ENCODE measurements at regions not wholly inside any gene's neighbourhood (a gene's known extent, or its start where the extent isn't known, plus 50 kb on each side); places are given as distances from the start of the nearest gene placed in this dataset.
"Not testable (repeated sequence)": the region's sequence is repeated elsewhere in the genome, so short reads cannot be mapped to it uniquely, and the experiment has no call there.

DNA sequence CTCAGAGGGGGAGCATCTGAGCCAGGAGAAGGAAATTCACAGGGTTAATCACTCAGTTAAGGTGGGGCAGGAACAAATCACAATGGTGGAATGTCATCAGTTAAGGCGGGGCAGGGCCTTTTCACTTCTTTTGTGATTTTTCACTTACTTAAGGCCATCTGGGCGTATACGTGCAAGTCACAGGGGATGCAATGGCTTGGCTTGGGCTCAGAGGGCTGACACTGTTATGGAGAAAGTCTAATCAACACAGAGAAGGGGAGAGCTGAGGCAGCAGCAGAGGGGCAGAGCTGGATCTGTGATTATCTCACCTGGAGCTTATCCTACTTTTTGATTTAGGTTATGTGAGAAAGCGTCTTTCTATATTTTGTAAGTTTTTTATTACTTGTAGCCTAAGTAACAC is 350.1 kb downstream of the NSUN3 start:
- DNase-seq (ENCODE audit: low spot score) = not testable (repeated sequence)

DNA sequence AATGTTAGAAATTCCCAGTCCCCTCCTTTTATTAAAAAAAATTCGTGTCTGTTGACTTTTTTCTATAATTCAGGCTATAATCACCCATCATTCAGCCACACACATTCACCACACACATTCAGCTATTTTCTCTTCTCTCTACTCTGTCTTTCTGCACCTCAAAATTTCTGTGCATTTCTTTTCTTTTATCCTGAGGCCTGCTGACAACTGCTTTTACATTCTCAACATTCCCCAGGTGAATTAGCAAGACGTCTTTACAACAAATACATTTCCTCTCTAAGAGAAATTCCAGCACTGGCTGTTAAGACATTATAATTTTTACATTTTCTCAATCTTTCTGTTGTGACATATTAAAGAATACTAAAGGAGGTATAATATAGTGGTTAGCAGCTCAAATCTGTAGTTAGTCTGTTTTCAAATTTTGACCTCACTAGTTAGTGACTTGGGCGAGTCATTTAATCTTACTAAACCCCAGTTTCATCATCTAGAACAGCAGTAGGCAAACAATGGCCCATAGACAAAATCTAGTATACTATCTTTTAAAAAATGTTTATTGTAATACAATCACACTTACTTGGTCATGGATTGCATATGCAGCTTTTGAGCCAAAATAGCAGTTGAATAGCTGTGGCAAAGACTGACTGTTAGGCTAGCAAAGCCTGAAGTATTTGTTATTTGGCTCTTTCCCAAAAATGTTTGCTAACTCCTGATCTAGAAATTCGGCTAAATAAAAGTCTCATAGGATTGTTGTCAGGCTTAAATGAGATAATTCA is 350.7 kb downstream of the NSUN3 start:
- DNase-seq (ENCODE audit: low spot score) = no peak

DNA sequence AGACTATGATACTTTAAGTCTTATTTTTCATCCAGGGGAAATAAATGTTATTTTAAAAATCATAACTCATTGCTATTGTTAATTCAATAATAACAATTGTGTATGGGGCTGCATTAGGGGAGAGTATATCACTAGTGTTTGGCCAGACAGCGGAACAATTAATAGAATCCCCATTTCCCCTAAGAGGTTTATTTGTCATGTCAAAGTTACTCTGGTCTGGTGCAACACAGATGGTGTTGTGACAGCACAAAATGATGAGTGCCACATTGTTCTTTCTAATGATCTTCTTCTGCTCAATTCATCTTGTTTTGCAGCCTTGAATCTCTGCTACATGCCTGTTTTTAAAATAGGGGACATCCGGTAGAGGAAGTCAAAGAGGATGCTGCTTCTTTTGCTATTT is 351.6 kb downstream of the NSUN3 start:
- DNase-seq (ENCODE audit: low spot score) = no peak

GRCh38 chr3:94416768-94417167 is 353.9 kb downstream of the NSUN3 start:
- DNase-seq (ENCODE audit: low spot score) = no peak

DNA sequence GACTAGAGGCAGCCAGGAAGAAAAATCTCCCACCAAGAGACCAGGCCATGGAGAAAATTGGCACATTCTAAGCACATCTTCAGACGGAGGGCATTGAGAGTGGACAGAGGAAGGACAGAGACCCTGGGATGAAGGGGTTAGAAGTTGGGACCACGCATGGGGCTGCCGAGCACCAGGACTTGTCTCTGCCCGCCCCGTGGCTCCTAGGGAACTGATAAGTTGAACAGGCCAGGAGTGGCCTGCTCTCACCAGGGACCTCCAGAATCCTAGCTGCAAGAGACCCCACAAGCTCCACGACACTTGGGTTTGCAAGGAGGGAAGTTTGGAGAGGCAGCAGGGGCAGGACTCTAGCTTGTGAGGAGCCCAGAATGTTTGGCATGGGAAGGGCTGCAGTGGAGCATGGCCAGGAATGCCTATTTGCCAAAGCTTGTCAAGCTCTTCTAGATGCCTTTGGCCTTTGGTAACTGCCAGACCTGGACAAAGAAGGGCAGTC is 355.1 kb downstream of the NSUN3 start:
- DNase-seq (ENCODE audit: low spot score) = no peak

- no peak for DNase-seq (ENCODE audit: low spot score)
Measured at GRCh38 chr3:94420931-94421330, 358.1 kb downstream of the NSUN3 start.

DNA sequence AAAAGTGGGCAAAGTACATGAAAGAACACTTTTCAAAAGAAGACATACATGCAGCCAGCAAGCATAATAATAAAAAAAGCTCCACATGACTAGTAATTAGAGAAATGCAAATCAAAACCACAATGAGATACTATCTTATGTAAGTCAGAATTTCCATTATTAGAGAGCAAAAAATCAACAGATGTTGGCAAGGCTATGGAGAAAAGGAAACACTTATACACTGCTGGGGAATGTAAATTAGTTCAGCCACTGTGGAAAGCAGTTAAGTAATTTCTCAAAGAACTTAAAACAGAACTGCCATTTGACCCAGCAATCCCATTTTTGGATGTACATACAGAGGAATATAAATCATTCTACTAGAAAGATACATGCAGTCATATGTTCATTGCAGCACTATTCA is 360.7 kb downstream of the NSUN3 start:
- no peak for DNase-seq (ENCODE audit: low spot score)

GRCh38 chr3:94429517-94429916 is 366.7 kb downstream of the NSUN3 start:
- no peak for DNase-seq (ENCODE audit: low spot score)

- no peak for DNase-seq (ENCODE audit: low spot score)
Measured at GRCh38 chr3:94431876-94432570, 369.2 kb downstream of the NSUN3 start.

GRCh38 chr3:94433811-94434210 is 370.9 kb downstream of the NSUN3 start:
- no peak for DNase-seq (ENCODE audit: low spot score)

GRCh38 chr3:94440767-94441493 is 378.1 kb downstream of the NSUN3 start:
- DNase-seq (ENCODE audit: low spot score) = no peak

DNA sequence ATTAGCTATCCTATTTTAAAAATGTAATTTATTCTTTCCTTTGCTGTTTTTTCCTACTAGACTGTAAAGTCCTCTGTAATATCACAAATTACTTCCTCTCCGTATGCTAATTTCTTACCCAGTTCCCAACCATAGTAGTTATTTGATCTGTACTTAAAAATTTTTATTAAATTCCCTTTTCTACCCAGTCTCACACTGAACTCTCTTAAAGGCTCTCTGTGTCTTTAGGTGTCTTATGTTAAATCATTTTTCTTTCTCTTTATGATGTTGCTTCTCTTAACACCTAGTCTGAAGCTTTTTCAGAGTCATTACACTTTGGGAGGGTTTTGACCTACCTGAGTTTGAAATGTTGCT is 378.6 kb downstream of the NSUN3 start:
- no peak for DNase-seq (ENCODE audit: low spot score)

GRCh38 chr3:94453864-94454263 is 391.0 kb downstream of the NSUN3 start:
- DNase-seq (ENCODE audit: low spot score) = no peak

GRCh38 chr3:94459167-94459566 is 396.3 kb downstream of the NSUN3 start:
- DNase-seq (ENCODE audit: low spot score) = no peak

DNA sequence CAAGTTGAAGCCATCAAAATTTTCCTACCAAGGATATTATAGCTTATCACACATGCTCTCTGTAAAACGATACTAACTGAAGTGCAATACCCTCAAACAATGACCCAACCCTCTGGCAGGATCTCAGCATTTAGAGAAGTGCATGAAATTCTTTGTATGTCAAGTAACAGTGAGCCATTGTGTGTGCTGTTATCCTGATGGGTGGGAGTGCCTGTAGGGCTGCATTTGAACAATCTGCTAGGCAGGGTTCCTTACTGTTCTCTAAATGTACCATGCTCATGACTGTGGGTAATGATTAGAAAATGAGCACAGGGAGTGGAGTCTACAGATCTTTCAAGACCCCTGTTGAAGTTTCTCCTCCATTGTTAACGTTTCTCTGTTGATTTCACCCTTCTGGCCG is 398.1 kb downstream of the NSUN3 start:
- DNase-seq (ENCODE audit: low spot score) = peak; percentile 29

DNA sequence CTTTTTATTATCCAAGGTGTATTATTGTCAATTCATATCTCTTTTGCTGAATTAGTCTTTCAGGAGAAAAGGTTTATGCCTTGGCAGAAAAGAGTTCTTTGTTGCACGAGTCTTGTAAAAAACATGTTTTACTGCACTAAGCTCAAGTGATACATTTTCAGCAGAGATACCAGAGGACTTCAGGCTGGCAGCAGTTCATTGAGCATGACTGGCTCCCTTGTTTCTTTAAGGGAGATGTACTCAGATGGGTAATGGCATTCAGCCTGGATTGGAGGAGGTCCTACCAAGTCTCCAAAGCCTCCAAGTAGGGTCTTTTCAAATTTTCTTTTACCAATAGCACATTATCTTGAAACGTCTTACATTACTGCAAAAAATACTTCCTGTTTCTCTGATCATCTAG is 400.1 kb downstream of the NSUN3 start:
- no peak for DNase-seq (ENCODE audit: low spot score)

DNA sequence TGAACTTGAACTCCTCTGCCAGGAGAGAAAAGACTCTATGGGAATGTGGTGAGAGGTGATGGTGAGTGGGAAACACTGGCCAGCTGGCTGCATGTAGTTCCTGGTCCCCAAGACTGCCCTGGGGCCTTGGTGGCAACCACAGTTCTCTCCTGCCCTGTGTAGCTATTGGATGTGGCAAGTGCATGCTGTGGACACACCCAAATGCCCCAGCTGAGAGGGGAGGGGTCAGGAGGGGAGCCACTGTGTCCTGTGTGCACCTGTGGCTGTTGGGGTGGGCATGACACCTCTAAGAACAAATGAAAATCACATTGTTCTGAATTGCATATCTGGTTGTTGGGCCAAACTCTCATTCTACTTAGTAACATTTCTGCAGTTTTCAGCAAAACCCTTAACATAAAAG is 409.6 kb downstream of the NSUN3 start:
- DNase-seq (ENCODE audit: low spot score) = no peak

DNA sequence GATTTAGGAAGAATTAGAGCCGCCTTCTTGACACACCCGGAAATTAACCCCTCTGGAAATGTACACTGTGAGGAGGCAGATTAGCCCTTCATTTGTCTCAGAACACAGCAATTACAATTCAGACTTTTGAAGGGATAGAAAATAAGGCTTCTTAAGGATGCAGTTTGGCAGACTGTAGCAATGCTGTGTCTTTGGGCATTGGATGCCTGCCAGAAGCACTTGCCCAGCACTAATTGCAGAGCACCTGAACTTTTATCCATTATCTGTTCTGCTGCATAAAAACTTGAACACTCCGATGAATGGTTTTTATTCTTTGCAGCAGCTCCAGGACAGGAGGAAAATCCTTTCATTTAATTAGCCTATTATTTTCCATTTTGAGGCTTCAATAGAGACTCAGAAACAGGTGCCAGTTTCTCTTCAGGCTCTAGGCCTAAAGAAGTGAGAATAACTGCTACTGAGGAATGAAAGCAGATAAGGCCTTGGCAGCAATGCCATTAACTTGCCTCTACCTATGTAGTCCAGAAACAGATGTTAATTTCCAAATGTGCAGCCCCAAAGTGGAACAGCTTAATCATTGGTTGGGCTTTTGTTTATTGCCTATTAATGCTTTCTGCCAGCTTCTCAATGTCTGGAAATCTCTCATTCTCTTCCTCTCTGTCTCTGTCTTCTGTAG is 418.5 kb downstream of the NSUN3 start:
- no peak for DNase-seq (ENCODE audit: low spot score)

GRCh38 chr3:94482686-94483085 is 419.8 kb downstream of the NSUN3 start:
- DNase-seq (ENCODE audit: low spot score) = no peak

DNA sequence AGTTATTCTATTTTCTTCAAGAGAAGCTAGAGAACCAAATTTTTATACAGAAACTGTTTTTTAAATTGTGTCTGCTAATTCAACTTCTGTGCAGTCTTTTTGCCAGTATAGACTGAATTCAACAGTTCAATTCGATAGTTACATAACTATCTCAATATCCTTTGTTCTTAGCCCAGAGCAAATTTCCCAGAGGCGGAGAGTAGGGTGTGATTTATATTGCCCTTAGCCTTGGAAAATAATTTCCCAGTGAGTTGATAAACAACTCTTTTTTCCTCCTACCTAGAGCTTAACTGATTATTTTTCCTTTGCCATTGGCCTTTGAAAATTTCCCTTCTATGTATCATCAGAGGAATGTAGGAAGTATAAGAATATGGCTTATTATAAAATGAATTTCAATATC is 420.5 kb downstream of the NSUN3 start:
- DNase-seq (ENCODE audit: low spot score) = no peak

DNA sequence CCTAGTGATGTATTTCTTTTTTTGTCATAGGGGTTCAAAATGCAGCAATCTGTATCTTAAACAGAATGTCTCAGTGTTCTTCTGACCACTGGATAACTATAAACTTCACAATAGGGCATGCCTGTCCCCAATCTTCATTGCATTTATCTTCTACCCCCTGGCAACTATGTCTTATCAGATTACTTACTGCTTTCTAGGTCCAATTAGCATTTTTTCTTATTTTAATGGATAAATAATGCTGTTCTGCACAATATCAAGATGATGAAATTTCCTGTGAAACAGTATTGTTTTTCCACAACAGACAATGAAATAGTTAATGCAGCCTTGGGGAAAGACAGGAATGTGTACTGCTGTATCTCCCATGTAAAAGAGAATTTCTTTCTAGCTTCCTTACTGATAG is 432.1 kb downstream of the NSUN3 start:
- DNase-seq (ENCODE audit: low spot score) = no peak

DNA sequence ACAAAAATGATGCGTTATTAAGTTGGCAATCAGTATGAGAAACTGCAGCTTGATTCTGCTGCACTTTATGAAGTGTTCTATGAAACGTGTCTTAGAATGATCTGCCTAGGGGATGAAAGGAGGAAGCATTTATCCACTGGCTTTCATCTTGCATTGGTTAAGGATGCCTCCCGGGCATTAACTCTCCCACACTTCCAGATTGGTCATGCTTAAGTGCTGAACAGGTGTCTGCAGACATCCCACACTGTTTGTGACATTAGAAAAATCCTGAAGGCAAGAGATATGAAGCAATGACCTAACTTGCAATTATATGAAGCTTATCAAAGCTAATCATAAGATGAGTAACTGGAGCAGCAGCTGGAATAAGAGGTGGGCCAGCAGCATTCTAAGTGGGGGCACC is 437.3 kb downstream of the NSUN3 start:
- no peak for DNase-seq (ENCODE audit: low spot score)
